Suppressor macrophage (primary cell): ENCODE measurements at regions not wholly inside any gene's neighbourhood (a gene's known extent, or its start where the extent isn't known, plus 50 kb on each side); places are given as distances from the start of the nearest gene placed in this dataset.

ENCODE experiments used
- DNase-seq, 4 experiments: peaks; one replicate each; pipeline ENCODE4 v3.0.0-alpha.2; 2020 to 2022

DNA sequence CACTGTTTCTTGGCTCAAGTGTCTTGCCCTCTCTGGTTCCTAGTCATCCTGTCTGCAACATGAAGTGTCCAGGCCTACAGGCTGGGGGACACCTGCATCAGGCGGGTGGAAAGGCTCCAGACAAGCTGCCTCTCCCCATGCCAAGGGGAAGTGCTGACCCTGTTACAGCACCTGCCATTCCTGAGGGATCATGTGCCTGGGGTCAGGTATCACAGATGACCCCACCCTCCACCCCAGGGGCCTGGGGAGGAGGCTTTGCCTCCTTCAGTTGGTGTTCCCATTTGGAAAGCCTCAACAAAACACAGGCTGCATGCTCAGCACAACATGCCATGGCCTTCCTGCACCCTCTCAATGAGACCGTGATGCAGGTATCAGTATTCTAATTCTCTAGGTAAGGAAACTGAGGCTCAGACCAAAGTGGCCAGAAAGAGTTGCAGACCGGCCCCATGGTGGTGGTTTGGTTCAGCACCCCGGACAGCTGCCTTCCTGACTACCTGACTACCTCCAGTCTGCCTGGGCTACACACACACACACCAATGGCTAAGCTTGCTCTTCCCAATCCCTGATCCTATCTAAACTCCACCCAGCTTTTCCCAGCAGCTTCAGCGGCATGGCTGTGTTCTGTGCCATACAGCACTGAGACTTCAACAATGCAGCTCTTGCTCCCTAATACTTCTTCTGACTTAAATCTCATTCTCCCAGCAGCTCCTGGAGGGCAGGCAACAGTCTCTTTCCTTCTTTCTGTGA lies 69.7 kb upstream of the LINGO1 start:
- DNase-seq: peak in 2 of 4 experiments; percentile 9 to 25

DNA sequence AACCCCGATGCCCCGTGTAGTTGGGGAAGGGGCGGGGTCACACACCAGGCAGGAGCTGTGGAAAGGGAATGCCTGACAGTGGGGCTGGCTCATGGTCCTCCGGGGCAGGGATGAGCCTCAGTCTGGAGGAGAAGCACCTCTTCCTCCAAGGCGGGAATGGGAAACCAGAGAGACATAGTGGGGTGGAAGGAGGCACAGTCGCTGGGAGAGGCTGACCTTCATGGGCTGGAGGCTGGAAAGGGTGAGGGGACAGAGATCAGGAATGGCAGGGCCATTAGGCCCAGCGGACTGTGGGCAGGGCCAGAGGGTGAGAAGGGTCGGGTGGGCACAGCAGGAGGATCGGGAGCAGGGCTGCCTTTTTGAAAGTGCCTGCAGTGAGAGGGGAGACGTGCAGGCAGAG lies 65.8 kb upstream of the LINGO1 start:
- DNase-seq: no peak

DNA sequence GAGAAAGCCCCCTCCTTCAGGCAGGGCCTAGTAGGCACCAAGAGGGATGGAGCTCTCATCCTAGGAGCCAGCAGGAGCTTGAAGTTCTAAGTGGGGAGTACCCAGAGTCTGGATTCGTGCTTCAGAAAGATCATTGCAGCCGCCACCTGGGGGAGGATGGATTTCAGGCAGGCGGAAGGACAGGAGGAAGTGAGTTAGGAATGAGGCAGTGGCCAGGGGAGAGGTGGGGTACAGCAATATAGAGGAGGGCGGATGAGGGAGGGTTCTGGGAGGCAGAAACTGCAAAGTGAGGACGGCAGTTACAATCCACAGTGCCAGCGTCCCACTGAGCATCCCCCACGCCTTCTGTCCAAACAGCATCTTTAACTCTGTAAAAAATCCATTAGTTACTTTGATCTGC lies 65.2 kb upstream of the LINGO1 start:
- DNase-seq: no peak

DNA sequence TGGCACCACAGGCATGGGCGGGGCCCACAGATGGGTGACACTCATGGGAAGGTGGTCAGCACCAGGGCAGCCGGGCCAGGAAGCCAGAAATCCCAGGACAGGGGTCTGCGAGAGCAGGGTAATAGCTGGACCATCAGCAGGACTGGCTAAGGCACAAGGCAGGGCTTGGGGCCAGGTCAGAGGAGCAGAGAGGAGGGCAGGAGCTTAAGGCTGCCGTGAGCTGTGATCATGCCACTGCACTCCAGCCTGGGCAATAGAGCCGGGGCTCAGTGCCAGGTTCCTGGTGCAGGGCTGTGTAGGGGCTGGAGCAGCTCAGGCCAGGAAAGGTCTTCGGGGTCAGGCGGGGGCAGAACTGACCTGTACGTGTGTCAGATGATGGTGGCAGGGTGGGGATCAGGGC lies 64.2 kb upstream of the LINGO1 start:
- DNase-seq: no peak

DNA sequence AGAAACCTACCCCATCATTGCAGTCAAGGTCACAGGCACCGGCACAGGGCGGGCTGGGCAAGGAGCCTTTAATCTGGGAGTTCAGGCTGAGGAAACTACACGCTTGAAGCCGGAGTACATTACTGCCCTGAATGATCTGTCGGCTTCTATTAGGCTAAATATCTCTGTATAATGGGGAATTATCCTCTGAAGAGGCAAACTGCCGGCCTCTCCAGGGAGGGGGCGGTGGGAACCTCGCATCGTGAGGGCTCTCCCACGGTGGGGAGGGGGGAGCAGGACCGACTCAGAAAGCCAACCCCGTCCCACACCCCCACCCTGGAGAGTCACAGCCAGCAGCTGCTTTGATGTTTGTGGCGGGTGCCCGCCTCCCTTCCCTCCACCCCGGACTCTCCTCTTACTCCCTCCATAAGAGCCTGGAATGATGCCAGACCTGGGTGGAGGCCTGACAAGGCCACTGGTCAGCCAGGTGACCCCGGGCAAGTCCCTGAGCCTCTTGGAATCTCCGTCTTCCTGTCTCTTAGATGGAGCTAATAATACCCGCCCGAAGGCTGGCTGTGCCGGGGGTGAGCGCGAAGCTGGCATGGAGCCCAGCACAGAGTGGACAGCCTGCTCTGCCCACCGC lies 63.4 kb upstream of the LINGO1 start:
- DNase-seq: no peak

DNA sequence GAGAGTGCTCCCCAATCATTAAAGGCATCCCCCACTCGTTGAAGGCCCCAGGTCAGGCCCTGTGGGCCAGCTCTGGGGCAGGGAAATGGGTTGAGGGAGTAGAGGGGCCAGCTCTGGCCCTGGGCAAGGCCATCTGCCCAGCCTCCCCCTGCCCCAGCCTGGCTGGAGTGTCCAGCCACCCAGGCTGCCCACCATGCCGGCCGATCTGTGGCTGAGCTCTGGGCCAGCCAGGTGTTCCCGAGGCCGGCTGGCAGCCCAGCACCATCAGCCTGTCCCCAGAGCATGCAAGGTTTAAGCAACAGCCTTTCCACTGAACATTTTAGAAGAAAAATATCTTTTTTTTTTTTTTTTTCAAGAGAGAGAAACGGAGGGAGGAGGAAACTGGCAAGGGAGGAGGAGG lies 62.8 kb upstream of the LINGO1 start:
- no peak for DNase-seq

DNA sequence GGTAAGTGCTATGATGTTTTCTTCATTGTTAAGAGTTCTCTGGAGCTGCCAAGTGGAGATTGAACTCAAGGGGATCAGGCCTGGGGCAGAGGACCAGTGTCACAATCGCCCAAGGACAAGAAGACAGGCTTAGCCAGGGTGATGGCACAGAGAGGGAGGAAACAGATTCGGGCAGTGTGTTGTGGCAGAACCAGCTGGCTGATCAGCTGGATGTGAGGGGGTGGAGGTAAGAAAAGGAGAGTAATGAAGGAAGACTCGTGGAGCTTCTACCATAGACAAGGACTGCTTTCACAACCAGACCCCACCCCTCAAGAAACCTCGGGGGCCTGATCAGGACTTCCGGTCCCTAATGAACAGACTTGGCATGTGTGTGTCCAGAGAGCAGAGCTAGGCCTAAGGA lies 60.9 kb upstream of the LINGO1 start:
- no peak for DNase-seq

DNA sequence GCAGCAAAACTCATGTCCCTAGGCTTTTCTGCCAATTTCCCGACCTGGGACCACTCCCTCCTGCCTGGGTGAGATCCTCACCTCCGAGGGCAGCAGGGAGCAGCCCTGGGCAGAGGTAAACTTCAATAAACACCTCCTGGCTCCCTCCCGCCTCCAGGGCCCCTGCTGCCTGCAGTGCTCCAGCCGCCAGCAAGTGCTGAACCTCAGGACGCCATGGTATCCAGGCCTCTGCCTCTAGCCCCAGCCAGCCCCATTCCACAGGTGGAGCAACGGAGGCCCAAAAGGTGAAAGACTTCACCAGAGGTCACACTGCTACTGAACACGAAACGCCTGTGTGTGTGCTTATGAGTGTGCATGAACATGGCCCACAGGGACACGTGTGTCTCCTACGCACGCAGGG lies 59.9 kb upstream of the LINGO1 start:
- no peak for DNase-seq

DNA sequence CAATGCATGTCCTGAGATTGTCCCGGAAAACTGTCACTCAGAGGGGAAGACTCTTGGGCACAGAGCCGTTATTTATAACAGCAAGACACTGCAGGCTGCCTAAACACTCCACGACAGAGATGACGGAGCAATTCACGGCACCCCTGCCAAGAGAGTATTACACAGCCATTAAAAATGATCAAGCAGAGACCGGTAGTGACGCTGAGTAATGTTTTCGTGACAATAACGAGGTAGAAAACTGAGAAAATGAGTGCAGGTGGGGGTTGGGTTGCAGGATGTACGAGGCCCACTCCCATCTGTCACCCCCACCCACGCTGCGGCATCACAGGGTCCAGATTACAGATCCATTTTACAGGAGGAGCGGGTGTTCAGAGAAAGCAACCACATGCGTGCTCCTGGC lies 58.9 kb upstream of the LINGO1 start:
- DNase-seq: no peak

DNA sequence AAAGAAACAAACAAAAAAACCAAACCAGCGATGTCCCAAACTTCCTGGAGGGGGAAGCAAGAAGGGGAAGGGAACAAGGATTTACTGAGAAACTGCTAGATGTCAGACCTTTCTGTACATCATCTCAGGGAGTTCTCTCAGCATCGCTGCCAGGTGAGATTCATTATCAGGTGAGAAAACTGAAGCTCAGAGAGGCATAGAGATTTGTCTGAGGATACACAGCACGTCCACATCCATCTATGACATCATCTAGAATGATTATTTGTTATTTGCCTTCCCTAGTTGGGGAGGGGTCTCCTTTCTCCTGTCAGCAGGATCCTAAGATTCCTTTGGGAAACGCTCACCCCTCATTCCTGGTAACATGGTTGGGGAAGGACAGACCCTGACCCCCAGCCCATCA lies 57.1 kb upstream of the LINGO1 start:
- DNase-seq: no peak

DNA sequence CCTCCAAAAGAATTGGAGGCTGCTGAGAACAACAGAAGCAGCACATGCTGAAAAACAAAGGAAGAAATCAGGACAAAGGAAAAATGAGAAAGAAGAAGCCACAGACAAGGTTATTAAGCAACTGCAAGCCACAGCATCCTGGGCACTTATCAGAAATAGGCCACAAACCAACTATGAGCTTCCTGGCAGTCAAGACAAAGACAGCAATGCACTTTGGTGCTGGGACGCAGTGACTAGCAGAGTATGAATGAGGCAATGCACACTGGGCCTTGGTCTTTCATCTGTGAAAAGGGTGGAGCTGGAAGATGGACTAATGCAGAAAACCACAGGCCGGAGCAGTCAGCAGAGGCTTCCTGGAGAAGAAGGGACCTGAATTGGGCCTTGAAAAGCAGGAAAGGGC lies 56.0 kb upstream of the LINGO1 start:
- DNase-seq: no peak

DNA sequence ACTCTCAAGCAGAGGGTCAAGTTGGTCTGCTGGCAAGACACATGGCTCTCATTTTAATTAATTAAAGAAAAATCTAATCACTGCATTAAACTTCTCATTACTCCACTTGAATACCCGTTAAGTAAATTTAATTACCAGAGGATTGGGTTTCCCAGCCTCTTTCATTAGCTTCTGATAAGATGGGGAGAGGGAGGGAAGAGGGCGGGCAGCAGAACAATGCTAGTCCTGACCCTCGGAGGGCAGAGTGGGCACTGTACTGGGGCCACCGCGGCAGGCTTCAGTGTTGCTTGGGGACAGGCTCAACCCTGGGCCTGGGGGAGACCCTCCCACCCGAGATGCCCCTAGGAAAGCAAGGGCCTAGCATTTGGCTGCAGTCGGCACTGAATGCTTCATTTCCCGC lies 55.6 kb upstream of the LINGO1 start:
- DNase-seq: no peak

DNA sequence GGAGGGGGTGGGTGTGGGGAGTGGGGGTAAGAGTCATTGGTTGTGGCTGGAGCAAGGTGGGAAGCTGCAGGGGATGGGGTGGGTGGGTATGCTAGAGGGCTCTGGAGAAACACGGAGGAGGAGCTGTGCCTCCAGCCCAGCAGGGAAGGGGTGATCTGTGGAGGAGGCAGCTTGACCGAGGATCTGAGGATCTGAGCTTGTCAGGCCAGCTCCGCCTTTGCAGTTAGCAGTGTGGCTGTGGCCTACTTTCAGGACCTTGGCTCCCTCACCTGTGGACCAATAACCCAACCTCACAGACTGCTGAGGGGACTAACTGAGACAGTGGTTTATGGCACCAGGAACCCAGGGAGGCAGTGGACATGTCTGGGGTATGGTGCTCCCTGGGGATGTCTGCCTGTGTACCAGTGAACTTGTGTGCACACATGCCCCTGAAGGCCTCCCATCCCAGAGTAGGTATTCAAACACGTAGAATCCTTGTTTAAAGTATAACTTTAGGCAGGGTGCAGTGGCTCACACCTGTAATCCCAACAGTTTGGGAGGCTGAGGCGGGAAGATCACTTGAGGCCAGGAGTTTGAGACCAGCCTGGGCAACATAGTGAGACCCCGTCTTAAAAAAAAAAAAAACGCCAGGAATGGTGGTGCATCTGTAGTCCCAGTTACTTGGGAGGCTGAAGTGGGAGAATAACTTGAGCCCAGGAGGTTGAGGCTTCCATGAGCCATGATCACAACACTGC lies 52.5 kb upstream of the LINGO1 start:
- DNase-seq: no peak

DNA sequence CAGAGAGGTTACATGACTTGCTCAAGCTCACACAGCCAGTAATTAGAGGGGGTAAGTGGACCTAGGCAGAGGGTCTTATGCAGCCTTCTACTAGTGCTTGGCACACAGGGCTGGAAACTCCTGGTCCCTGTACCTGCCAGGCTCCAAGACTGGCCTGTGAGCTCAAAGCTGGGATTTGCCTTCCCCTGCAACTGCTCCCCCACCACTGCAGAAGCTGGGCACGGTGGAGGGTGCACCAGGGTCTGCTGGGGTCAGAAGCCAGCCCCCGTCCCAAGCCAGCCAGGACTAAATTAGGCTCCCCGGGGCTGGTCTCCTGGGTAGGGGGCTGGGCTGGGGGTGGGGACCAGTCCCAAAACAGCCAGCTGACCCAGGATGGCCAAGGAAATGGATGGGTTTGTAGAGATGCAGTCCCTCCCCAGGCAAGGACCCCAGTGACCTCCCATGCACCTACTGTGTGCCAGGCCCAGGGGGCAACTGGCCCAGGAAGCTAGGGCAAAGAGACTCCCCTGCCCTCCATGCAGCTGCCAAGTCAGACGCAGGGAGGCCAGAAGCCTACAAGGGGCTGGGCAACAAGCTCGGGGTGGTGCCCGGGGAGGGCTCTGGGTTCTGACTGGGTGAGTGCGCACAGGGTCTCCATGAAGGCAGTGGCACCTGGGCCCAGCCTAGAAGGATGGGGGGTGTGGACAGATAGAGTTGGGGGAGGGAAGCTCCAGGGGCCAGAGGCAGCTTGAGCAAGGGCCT lies 51.8 kb upstream of the LINGO1 start:
- DNase-seq: no peak

DNA sequence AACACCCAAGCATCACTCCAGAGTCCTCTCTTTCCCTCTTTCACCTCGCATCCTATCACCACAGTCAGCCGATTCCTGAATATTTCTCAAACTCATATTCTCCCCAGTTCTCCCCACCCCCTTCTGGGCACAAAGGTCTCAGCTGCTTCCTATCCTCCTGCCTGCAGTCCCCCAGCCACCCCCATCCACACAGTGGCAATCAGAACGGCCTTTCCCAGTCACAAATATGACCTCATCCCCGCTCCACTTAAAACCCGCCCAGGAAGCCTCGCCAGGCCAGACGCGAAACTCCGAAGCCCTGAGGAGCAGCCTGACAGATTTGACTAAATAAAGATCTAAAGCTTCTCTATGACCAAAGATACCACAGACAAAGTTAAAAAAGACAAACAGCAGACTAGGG lies 49.9 kb upstream of the LINGO1 start:
- no peak for DNase-seq
